ENCODE measurements at regions not wholly inside any gene's neighbourhood (a gene's known extent, or its start where the extent isn't known, plus 50 kb on each side); places are given as distances from the start of the nearest gene placed in this dataset.

- no peak for DNase-seq (ENCODE audit: low spot score)
These were observed 455.0 kb upstream of the GJE1 start for GRCh38 chr6:141677598-141678211.

- DNase-seq (ENCODE audit: low spot score) = no peak
These were observed 456.8 kb upstream of the GJE1 start for GRCh38 chr6:141675957-141676356.

GRCh38 chr6:141669141-141669540 lies 463.6 kb upstream of the GJE1 start:
- DNase-seq (ENCODE audit: low spot score) = no peak

GRCh38 chr6:141667580-141668309 lies 465.0 kb upstream of the GJE1 start:
- DNase-seq (ENCODE audit: low spot score) = no peak

GRCh38 chr6:141666187-141666586 lies 466.5 kb upstream of the GJE1 start:
- no peak for DNase-seq (ENCODE audit: low spot score)

GRCh38 chr6:141664744-141665143 lies 468.0 kb upstream of the GJE1 start:
- DNase-seq (ENCODE audit: low spot score) = no peak

- no peak for DNase-seq (ENCODE audit: low spot score)
These were observed 473.1 kb upstream of the GJE1 start for GRCh38 chr6:141659582-141659981.

- DNase-seq (ENCODE audit: low spot score) = no peak
These were observed 474.0 kb upstream of the GJE1 start for GRCh38 chr6:141658696-141659095.

- DNase-seq (ENCODE audit: low spot score) = no peak
These were observed 474.9 kb upstream of the GJE1 start for GRCh38 chr6:141657812-141658211.

GRCh38 chr6:141653590-141653989 lies 479.1 kb upstream of the GJE1 start:
- no peak for DNase-seq (ENCODE audit: low spot score)

GRCh38 chr6:141641951-141642350 lies 490.8 kb upstream of the GJE1 start:
- no peak for DNase-seq (ENCODE audit: low spot score)

- DNase-seq (ENCODE audit: low spot score) = no peak
These were observed 491.3 kb upstream of the GJE1 start for GRCh38 chr6:141641406-141641805.

GRCh38 chr6:141635621-141636020 lies 497.1 kb upstream of the GJE1 start:
- DNase-seq (ENCODE audit: low spot score) = no peak

- no peak for DNase-seq (ENCODE audit: low spot score)
These were observed 498.5 kb upstream of the GJE1 start for GRCh38 chr6:141634269-141634668.

- no peak for DNase-seq (ENCODE audit: low spot score)
These were observed 508.4 kb upstream of the GJE1 start for GRCh38 chr6:141624301-141624700.

GRCh38 chr6:141618180-141618581 lies 514.5 kb upstream of the GJE1 start:
- no peak for DNase-seq (ENCODE audit: low spot score)

- no peak for DNase-seq (ENCODE audit: low spot score)
These were observed 522.0 kb upstream of the GJE1 start for GRCh38 chr6:141610741-141611140.

GRCh38 chr6:141607956-141608355 lies 524.8 kb upstream of the GJE1 start:
- no peak for DNase-seq (ENCODE audit: low spot score)

GRCh38 chr6:141598487-141598886 lies 534.2 kb upstream of the GJE1 start:
- DNase-seq (ENCODE audit: low spot score) = no peak

- no peak for DNase-seq (ENCODE audit: low spot score)
These were observed 537.9 kb upstream of the GJE1 start for GRCh38 chr6:141594874-141595273.

- DNase-seq (ENCODE audit: low spot score) = no peak
These were observed 539.4 kb upstream of the GJE1 start for GRCh38 chr6:141593311-141593710.

GRCh38 chr6:141587482-141588266 lies 545.1 kb upstream of the GJE1 start:
- DNase-seq (ENCODE audit: low spot score) = no peak
